ENCODE measurements at regions not wholly inside any gene's neighbourhood (a gene's known extent, or its start where the extent isn't known, plus 50 kb on each side); places are given as distances from the start of the nearest gene placed in this dataset.

- Histone ChIP-seq H3K36me3 (ENCODE audit: control insufficient read depth, insufficient read depth, low read length) (no peaks in the 10 kb centered on the region), H3K27me3 (ENCODE audit: control insufficient read depth, insufficient read depth, low read length) (no peaks in the 10 kb centered on the region), H4K20me1 (ENCODE audit: control insufficient read depth, extremely low read depth, insufficient read depth, low read length) (no peaks in the 10 kb centered on the region), H3K4me2 (ENCODE audit: extremely low read depth, insufficient read depth, low read length) (no peak overlapping the region), H3K27ac (ENCODE audit: insufficient read depth, low read length) (peak overlapping the region; percentile 59), H2AFZ (ENCODE audit: low read length) (no peak overlapping the region), H3K9ac (ENCODE audit: insufficient read depth, low read length) (no peak overlapping the region), H3K79me2 (ENCODE audit: control insufficient read depth, insufficient read depth, low read length) (no peaks in the 10 kb centered on the region), H3K9me3 (ENCODE audit: control insufficient read depth, insufficient read depth, low read depth, low read length) (no peaks in the 10 kb centered on the region), H3K4me3 (replicated peaks in 1 of 4; ENCODE audit: control extremely low read depth in 1 of 4, insufficient read depth in 1 of 4, low read depth in 3 of 4, low read length in 4 of 4) (no peak overlapping the region), H3K4me1 (ENCODE audit: control insufficient read depth, extremely low read depth, insufficient read depth, low read length) (no peaks in the 10 kb centered on the region)
- no peak for TF ChIP-seq CTCF (conservative IDR thresholded peaks at IDR 0.05 in 1 of 2, IDR thresholded peaks at IDR 0.05 in 1 of 2; ENCODE audit: low read depth in 1 of 2, low read length in 2 of 2)
- DNase-seq (ENCODE audit: low read depth in 2 of 2), result peak; percentile 47 to 96
Measured at GRCh38 chr18:42414756-42415454, 459.9 kb downstream of the PIK3C3 start.

- Histone ChIP-seq H3K4me1 (ENCODE audit: control insufficient read depth, extremely low read depth, insufficient read depth, low read length) (no peaks in the 10 kb centered on the region), H3K9me3 (ENCODE audit: control insufficient read depth, insufficient read depth, low read depth, low read length) (no peaks in the 10 kb centered on the region), H3K27ac (ENCODE audit: insufficient read depth, low read length) (no peak overlapping the region), H2AFZ (ENCODE audit: low read length) (no peak overlapping the region), H3K9ac (ENCODE audit: insufficient read depth, low read length) (no peak overlapping the region), H4K20me1 (ENCODE audit: control insufficient read depth, extremely low read depth, insufficient read depth, low read length) (no peaks in the 10 kb centered on the region), H3K27me3 (ENCODE audit: control insufficient read depth, insufficient read depth, low read length) (no peaks in the 10 kb centered on the region), H3K4me2 (ENCODE audit: extremely low read depth, insufficient read depth, low read length) (no peak overlapping the region), H3K36me3 (ENCODE audit: control insufficient read depth, insufficient read depth, low read length) (no peaks in the 10 kb centered on the region), H3K79me2 (ENCODE audit: control insufficient read depth, insufficient read depth, low read length) (no peaks in the 10 kb centered on the region), H3K4me3 (replicated peaks in 1 of 4; ENCODE audit: control extremely low read depth in 1 of 4, insufficient read depth in 1 of 4, low read depth in 3 of 4, low read length in 4 of 4) (no peak overlapping the region)
- no peak for DNase-seq (ENCODE audit: low read depth in 2 of 2)
- no peak for TF ChIP-seq CTCF (conservative IDR thresholded peaks at IDR 0.05 in 1 of 2, IDR thresholded peaks at IDR 0.05 in 1 of 2; ENCODE audit: low read depth in 1 of 2, low read length in 2 of 2)
Measured at GRCh38 chr18:42417189-42417588, 462.2 kb downstream of the PIK3C3 start.

GRCh38 chr18:42418121-42418520 is 463.1 kb downstream of the PIK3C3 start:
- no peaks in the 10 kb centered on the region for H3K4me1 ChIP-seq (ENCODE audit: control insufficient read depth, extremely low read depth, insufficient read depth, low read length)
- DNase-seq (ENCODE audit: low read depth in 2 of 2), result no peak
- H4K20me1 ChIP-seq (ENCODE audit: control insufficient read depth, extremely low read depth, insufficient read depth, low read length), result no peaks in the 10 kb centered on the region
- no peak overlapping the region for H3K9ac ChIP-seq (ENCODE audit: insufficient read depth, low read length)
- no peak overlapping the region for H3K4me2 ChIP-seq (ENCODE audit: extremely low read depth, insufficient read depth, low read length)
- no peaks in the 10 kb centered on the region for H3K79me2 ChIP-seq (ENCODE audit: control insufficient read depth, insufficient read depth, low read length)
- TF ChIP-seq CTCF (conservative IDR thresholded peaks at IDR 0.05 in 1 of 2, IDR thresholded peaks at IDR 0.05 in 1 of 2; ENCODE audit: low read depth in 1 of 2, low read length in 2 of 2) (no peak), EZH2 (IDR thresholded peaks at IDR 0.05; ENCODE audit: low read length, missing control alignments) (no peak)
- H3K27me3 ChIP-seq (ENCODE audit: control insufficient read depth, insufficient read depth, low read length), result no peaks in the 10 kb centered on the region
- H3K4me3 ChIP-seq (replicated peaks in 1 of 4; ENCODE audit: control extremely low read depth in 1 of 4, insufficient read depth in 1 of 4, low read depth in 3 of 4, low read length in 4 of 4), result no peak overlapping the region
- H2AFZ ChIP-seq (ENCODE audit: low read length), result no peak overlapping the region
- no peak overlapping the region for H3K27ac ChIP-seq (ENCODE audit: insufficient read depth, low read length)
- H3K9me3 ChIP-seq (ENCODE audit: control insufficient read depth, insufficient read depth, low read depth, low read length), result no peaks in the 10 kb centered on the region
- no peaks in the 10 kb centered on the region for H3K36me3 ChIP-seq (ENCODE audit: control insufficient read depth, insufficient read depth, low read length)

Data from fibroblast of lung (primary cell).